Activated CD4-positive, alpha-beta T cell treated with anti-CD3 and anti-CD28 coated beads for 24 hours (primary cell): ENCODE measurements at regions not wholly inside any gene's neighbourhood (a gene's known extent, or its start where the extent isn't known, plus 50 kb on each side); places are given as distances from the start of the nearest gene placed in this dataset.

Source experiments
- DNase-seq, 2 donors: peaks; one replicate each; pipeline ENCODE4 v3.0.0-alpha.2; 2020; ENCODE audit warnings: low read depth in 2 of 2

- DNase-seq, result no peak
These were observed 1368.4 kb upstream of the CELF4 start for GRCh38 chr18:38933910-38934510.

DNA sequence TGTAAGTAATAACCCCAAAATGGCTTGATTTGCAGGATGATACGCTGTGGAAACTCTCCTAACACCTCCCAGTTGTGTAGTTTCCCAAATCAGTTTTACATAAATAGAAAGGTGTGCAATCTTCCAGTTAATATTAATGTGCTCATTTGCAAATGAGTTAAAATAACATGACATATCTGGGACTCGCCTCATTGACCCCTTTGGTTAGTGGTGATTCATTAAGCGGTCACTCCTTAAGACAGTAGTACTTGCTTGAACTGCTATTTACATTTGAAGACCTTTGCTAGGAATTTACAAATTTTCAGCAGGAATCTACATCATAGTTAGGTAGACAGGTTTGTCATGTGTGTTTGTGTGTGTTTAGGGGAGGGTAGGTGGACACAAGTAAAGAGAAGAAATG lies 1367.7 kb upstream of the CELF4 start:
- DNase-seq, result no peak

DNA sequence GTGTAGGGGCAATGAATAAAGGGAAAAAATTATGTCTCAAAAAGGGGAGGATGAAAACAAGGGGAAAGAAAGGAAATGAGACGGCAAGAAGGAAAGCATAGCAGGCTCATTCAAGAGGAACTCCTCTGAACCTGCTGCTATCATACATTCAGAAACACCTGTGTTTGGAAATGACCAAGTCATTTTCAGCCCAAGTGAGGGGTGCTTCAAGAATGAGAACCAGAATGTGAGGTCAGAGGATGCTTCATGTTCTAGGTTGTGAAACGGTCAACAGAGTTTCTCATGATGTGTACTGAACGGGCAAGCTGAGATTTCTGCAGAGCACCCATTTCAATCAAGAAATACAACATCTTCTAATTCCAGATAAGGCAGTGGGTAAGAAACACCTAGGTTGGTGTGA lies 1367.2 kb upstream of the CELF4 start:
- DNase-seq, result no peak

GRCh38 chr18:38931754-38932050 lies 1366.1 kb upstream of the CELF4 start:
- no peak for DNase-seq

- DNase-seq, result no peak
These were observed 1365.5 kb upstream of the CELF4 start for GRCh38 chr18:38930881-38931753.

GRCh38 chr18:38923540-38923939 lies 1357.9 kb upstream of the CELF4 start:
- no peak for DNase-seq

GRCh38 chr18:38923126-38923525 lies 1357.5 kb upstream of the CELF4 start:
- no peak for DNase-seq

- no peak for DNase-seq
These were observed 1344.4 kb upstream of the CELF4 start for GRCh38 chr18:38909972-38910371.

DNA sequence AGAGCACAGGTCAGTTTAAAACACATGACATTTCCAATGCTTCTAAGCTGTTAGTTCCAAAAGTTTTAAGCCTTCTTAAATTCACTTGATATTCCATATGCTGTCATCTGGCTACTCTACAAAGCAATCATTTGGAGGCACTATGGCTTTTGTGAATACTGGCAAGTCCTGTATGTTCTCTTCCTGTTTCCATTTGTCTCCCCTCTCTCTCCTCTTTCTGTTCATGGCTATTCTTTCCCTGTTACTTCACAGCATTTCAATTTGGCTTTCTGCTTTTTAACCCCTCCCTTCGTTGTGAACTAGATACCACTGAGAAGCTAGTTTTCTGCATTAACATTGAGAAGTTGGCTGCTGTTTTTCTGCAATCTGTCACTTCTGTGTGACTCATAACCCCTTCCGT lies 1337.2 kb upstream of the CELF4 start:
- DNase-seq, result no peak

- DNase-seq, result no peak
These were observed 1334.8 kb upstream of the CELF4 start for GRCh38 chr18:38900445-38900844.

DNA sequence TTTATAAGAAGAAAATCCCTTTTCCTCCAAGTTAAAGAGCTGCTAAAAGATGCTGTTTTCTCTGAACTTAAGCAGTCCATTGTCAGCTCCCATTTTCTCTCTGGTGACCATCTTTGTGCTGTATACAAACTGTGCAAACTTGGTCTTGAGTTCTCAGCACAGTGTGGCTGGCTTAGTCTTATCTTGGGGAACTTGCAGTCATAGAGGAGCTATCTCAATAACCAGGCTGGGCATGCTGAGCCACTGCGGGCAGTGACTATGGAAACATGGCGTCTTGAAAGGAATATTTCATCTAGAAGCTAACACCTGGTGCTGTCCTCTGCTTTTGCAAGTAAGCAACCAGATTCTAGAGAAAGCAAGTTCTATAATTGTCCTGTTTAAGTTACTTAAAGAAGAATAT lies 1334.4 kb upstream of the CELF4 start:
- DNase-seq, result no peak

- DNase-seq, result no peak
These were observed 1333.7 kb upstream of the CELF4 start for GRCh38 chr18:38899252-38899651.

DNA sequence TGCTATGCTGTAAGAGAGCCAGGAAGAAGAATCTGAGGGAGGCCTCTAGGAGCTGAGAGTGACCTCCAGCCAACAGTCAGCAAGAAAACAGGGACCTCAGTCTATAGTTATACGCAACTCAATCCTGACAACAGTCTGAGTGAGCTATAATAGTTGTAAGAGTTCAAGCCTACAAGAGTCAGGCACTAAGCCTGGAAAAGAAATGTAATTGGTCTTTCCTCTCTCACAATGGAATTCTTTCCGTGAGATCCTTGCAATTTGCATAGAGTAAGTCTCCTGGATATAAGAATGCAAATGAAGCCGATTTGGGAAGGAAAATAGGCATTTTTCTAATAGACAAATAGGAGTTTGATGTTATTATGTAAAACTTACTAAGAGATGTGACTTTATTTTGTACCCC lies 1332.6 kb upstream of the CELF4 start:
- no peak for DNase-seq

DNA sequence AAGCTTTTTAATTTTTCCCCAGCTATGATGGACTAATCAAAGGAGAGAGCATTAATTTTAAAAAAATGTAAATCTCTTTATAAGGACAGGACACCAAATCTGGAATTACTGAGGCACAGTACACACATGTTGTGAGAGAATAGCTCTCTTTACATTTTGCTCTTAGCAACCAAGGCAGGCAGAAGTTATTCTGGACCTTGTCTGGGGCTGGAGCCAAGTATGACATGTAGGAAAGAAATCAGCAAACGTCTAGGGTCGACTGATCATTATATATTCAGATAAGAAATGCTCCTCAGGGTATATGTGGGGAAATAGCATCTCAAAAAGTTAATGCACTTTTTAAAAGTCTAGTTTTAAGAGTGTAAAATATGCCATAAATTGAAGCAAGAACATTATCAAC lies 1330.0 kb upstream of the CELF4 start:
- no peak for DNase-seq

- no peak for DNase-seq
These were observed 1322.0 kb upstream of the CELF4 start for GRCh38 chr18:38887671-38888020.

GRCh38 chr18:38886861-38887670 lies 1321.5 kb upstream of the CELF4 start:
- no peak for DNase-seq

DNA sequence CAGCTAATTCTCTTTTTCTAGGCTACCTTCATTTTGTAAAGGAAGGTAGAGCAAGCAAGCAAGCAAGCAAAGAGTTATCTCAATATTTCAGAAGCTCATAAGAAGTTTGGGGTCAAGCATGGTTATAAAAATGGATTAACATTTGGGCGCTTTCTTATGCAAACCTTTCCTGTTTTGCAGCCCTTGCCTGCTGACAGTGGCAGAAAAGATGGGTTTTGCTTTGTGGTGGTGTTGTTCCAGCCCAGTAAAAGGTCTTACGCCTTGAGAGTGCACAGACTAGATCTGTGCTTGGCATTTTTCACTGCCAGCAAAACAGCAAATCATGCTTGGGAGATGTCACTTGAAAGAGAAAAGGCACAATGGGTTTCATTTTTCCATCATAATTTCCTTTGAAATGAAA lies 1320.6 kb upstream of the CELF4 start:
- DNase-seq, result no peak

DNA sequence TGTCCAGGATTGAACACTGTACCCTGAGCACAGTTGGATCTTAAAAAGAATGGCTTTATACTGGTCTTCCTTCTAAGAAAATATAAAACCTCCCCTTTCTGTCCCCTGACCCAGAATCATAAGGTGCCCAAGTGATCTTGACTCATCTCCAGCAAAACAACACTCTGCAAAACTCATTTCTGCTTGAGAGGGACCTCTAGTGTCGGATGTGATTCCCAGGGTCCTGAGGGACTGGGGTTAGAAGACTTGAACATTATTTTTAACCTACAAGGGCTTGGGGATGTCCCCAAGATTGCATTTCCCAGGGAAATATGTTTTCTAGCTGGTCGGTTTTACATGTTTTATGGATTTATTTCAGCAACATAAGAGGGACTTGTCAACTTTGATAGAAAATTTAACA lies 1318.5 kb upstream of the CELF4 start:
- no peak for DNase-seq

GRCh38 chr18:38883111-38883510 lies 1317.5 kb upstream of the CELF4 start:
- no peak for DNase-seq

DNA sequence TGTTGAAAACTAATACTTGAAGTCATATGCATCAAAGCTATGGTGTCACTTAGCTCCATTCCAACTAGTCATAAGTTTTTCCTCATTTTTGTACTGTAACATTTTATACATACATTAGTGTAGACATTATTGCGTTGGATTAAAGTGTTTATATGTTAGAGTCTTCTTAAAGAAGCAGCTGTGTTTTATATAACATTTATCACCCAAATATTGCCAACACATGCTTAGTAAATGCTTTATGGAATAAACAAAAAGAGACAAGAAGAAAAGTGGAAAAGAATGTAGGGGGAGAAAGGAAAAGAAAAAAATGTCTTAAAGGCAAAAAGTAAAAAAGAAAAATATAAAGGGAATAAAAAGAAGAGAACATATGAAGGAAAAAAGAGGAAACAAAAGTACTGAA lies 1314.3 kb upstream of the CELF4 start:
- DNase-seq, result no peak

- no peak for DNase-seq
These were observed 1306.7 kb upstream of the CELF4 start for GRCh38 chr18:38872342-38872741.

GRCh38 chr18:38868757-38869156 lies 1303.2 kb upstream of the CELF4 start:
- DNase-seq, result no peak

- no peak for DNase-seq
These were observed 1302.1 kb upstream of the CELF4 start for GRCh38 chr18:38867680-38868079.
